ENCODE measurements at regions not wholly inside any gene's neighbourhood (a gene's known extent, or its start where the extent isn't known, plus 50 kb on each side); places are given as distances from the start of the nearest gene placed in this dataset.

DNA sequence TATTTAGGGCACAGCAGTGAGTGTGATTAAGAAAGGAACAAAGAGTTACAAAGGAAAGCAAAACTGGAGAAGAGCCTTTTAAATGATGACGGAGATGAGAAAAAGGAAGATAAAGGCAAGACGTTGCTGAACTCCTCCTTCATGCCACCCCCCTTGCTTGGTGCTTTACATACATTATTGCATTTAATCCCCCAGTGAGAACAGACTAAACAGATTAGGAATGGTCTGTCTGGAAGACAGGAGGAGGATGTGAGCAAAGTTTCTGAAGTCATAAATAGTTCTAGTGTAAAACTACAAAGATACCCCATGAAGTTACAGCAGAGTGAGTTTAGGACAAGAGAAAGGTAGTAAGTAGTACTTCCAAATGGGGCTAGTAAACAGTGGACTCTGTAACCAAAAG is 113.5 kb downstream of the PLCE1 start:
- no peak for TF ChIP-seq ZIK1 (CRISPR knock-in tag; IDR thresholded peaks at IDR 0.05; ENCODE audit: borderline replicate concordance, low read depth)
- no peak for TF ChIP-seq NPAS2 (CRISPR knock-in tag; IDR thresholded peaks at IDR 0.05; ENCODE audit: borderline replicate concordance)
- TF ChIP-seq, protein P1, sequence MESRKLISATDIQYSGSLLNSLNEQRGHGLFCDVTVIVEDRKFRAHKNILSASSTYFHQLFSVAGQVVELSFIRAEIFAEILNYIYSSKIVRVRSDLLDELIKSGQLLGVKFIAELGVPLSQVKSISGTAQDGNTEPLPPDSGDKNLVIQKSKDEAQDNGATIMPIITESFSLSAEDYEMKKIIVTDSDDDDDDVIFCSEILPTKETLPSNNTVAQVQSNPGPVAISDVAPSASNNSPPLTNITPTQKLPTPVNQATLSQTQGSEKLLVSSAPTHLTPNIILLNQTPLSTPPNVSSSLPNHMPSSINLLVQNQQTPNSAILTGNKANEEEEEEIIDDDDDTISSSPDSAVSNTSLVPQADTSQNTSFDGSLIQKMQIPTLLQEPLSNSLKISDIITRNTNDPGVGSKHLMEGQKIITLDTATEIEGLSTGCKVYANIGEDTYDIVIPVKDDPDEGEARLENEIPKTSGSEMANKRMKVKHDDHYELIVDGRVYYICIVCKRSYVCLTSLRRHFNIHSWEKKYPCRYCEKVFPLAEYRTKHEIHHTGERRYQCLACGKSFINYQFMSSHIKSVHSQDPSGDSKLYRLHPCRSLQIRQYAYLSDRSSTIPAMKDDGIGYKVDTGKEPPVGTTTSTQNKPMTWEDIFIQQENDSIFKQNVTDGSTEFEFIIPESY (CRISPR knock-in tag; IDR thresholded peaks at IDR 0.05), result no peak
- TF ChIP-seq ZNF629 (CRISPR knock-in tag; conservative IDR thresholded peaks at IDR 0.05), result no peak
- TF ChIP-seq ZFP82 (CRISPR knock-in tag; IDR thresholded peaks at IDR 0.05; ENCODE audit: borderline replicate concordance), result no peak
- no peak for TF ChIP-seq ZFAT (CRISPR knock-in tag; conservative IDR thresholded peaks at IDR 0.05)
- TF ChIP-seq ZNF703 (CRISPR knock-in tag; IDR thresholded peaks at IDR 0.05; ENCODE audit: borderline replicate concordance), result no peak
- TF ChIP-seq ZEB1 (IDR thresholded peaks at IDR 0.05; ENCODE audit: insufficient replicate concordance, low read depth), result no peak
- TF ChIP-seq SRY (CRISPR knock-in tag; IDR thresholded peaks at IDR 0.05), result no peak
- no peak overlapping the region for H3K4me2 ChIP-seq (ENCODE audit: low read depth, low read length)
- no peaks in the 10 kb centered on the region for H3K4me1 ChIP-seq (ENCODE audit: insufficient read depth, low read length)
- H4K20me1 ChIP-seq (ENCODE audit: insufficient read depth, low read length), result no peaks in the 10 kb centered on the region
- CTCF ChIA-PET (ENCODE audit: low intra/inter-chr PET ratio, low total read pairs), result no interaction called here
- no peaks in the 10 kb centered on the region for H3K79me2 ChIP-seq (ENCODE audit: insufficient read depth, low read length)
- H3K4me3 ChIP-seq (replicated peaks in 1 of 3; ENCODE audit: insufficient read depth in 1 of 3, low read depth in 2 of 3, low read length in 3 of 3), result no peak overlapping the region
- POLR2A ChIA-PET, result no interaction called here
- no peak for ATAC-seq
- H3K36me3 ChIP-seq (replicated peaks in 1 of 2; ENCODE audit: control insufficient read depth in 1 of 2, insufficient read depth in 2 of 2, low read length in 2 of 2), result no peaks in the 10 kb centered on the region
- FAIRE-seq, result no peak
- no peak overlapping the region for H3K27ac ChIP-seq (ENCODE audit: extremely low read length, insufficient read depth, low read length)
- no peak overlapping the region for H3K9ac ChIP-seq (ENCODE audit: insufficient read depth, low read depth, low read length)
- no peaks in the 10 kb centered on the region for H3K27me3 ChIP-seq (ENCODE audit: control insufficient read depth in 1 of 2, insufficient read depth in 2 of 2, low read length in 2 of 2)
- WGBS (ENCODE audit: low lambda C conversion rate), result 49% methylated on average over 2 of the region's 2 CpGs
- no peak overlapping the region for H2AFZ ChIP-seq (ENCODE audit: low read length)
- no TSS peak for BruUV-seq (replicated peaks)
- DNase-seq (ENCODE audit: low spot score), result no peak
- in situ Hi-C loops (cut with HindIII; ENCODE audit: extremely low pct_ligation_motif_present, low pct_unique_long_range_greater_than_20kb), result no loop called here
- intact Hi-C loops (cut with micrococcal nuclease; ENCODE audit: unreplicated experiment), result no loop called here
- H3K9me3 ChIP-seq (ENCODE audit: low read length), result no peaks in the 10 kb centered on the region
